ENCODE measurements at regions not wholly inside any gene's neighbourhood (a gene's known extent, or its start where the extent isn't known, plus 50 kb on each side); places are given as distances from the start of the nearest gene placed in this dataset.

- DNase-seq (ENCODE audit: low read depth in 2 of 2): no peak
Observed at GRCh38 chr6:150537491-150537890, 62.2 kb upstream of the PLEKHG1 start.

GRCh38 chr6:150537893-150538292, 61.8 kb upstream of the PLEKHG1 start:
- DNase-seq (ENCODE audit: low read depth in 2 of 2): no peak

DNA sequence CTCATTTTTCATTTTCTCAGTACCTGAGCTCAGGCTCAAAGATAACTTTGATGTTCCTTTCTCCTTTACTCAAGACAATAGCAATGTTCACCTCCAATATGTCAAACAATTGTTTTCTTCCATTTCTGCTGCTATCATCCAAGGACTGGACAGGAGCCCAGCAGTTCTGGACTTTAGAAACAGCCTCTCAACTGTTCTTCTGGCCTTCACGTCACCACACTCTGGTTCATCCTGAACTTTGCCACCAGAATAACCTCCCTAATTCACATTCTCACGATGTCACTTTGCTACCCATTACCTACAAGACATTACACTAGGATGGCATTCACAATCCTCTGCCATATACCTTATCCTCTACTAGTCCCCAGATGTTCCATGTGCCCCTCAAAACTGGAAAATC, 60.6 kb upstream of the PLEKHG1 start:
- DNase-seq (ENCODE audit: low read depth in 2 of 2): no peak

- DNase-seq (ENCODE audit: low read depth in 2 of 2): no peak
Observed at GRCh38 chr6:150539568-150539967, 60.1 kb upstream of the PLEKHG1 start.

DNA sequence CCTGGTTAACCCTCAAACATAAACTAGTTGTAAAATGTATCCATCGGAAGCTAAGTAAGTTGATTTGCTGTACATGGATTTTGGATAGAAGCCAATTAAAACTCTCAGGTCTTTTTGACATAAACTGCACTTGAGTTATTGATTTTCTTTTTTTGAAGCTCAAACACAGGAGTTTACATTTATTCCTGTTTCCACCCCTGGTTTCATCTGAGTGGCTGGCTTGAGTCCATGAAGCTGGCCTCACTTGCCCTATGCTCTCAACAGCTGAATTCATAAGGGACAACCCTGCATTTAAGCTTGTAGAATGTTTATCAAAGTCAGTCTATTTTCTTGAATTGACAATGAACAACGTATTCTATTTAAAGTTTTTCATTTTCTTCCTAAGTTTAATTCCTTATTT, 58.1 kb upstream of the PLEKHG1 start:
- no peak for DNase-seq (ENCODE audit: low read depth in 2 of 2)

- DNase-seq (ENCODE audit: low read depth in 2 of 2): no peak
Observed at GRCh38 chr6:150543178-150543577, 56.5 kb upstream of the PLEKHG1 start.

DNA sequence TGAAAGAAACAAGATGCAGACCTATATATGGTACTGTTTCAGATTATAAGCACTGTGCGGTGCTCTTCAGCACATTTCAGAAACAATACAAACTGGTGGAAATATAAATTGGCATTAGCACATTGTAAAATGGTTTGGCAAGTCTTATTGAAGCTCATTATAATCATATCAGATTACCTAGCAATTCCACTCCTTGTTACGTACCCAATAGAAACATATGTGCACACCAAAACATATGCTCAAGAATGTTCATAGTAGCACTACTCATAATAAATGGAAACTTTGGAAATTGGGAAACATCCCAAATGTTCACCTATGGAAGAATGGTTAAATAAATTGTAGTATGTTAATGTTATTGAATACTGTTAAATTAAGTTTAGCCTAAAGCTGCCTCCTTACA, 54.9 kb upstream of the PLEKHG1 start:
- DNase-seq (ENCODE audit: low read depth in 2 of 2): no peak

GRCh38 chr6:150546457-150546856, 53.2 kb upstream of the PLEKHG1 start:
- no peak for DNase-seq (ENCODE audit: low read depth in 2 of 2)

DNA sequence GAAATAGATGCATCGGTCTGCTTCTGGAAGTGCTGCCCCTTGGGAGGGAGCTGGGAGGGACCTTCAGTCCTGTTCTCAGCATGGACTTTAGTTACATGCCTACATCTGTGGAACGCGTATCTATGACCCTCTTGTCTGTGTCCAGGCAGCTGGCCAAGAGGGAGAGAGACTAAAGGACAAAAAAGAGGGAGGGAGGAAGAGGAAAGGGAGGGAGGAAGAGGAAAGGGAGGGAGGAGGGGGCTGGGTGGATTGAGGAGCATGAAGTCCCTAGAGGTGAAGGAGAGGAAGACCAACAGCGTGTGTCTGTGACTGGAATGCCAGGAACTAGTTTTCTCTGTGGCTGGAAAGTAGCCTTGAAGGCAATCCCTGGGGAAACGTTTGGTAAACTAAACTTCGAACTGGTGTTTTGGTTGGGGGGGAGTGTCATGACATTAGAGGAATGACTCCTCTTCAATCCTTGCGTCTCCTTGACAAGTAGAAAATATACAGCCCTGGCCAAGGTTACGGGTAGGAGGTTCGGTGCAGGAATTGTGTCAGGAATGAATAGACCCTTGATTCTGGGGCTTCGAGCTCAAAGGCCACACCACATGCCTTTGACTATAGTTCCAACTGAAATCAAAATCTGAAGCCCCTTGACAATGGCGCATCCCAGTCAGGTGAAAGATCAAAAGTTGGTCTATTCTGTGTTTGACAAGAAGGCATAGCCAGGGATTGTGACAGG, 52.0 kb upstream of the PLEKHG1 start:
- no peak for DNase-seq (ENCODE audit: low read depth in 2 of 2)

- DNase-seq (ENCODE audit: low read depth in 2 of 2): no peak
Observed at GRCh38 chr6:150548330-150548729, 51.4 kb upstream of the PLEKHG1 start.

- no peak for DNase-seq (ENCODE audit: low read depth in 2 of 2)
Observed at GRCh38 chr6:150549007-150549406, 50.7 kb upstream of the PLEKHG1 start.

DNA sequence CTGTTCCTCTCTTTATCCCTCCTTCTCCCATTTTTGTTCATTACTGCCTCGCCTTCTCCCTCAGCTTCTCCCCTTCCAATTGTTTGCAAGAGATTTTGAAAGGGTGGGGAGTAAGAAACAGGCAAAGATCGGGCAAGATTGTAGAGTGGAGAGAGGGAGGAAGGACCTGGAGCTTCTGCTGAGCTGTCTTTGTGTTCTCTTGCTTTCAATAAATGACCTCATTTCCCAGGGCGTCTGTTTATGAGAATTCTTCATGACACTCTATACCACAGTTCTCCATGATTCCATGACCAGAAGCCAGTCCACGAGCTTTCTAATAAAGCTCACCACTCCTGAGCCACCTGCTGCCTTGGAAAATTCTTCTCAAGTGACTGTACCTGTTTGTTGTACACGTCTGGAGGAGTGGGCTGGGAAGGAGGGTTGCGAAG, 50.0 kb upstream of the PLEKHG1 start:
- no peak for DNase-seq (ENCODE audit: low read depth in 2 of 2)
